ENCODE measurements at regions not wholly inside any gene's neighbourhood (a gene's known extent, or its start where the extent isn't known, plus 50 kb on each side); places are given as distances from the start of the nearest gene placed in this dataset.
A peak's percentile ranks its signal among the peaks of the same experiment; 100 is the strongest.

- intact Hi-C loops (cut with DNase I), result no loop called here
- DNase-seq, result no peak
- ATAC-seq, result peak in 1 of 2 donors; percentile 13
These were observed 276.5 kb upstream of the FN1 start for GRCh38 chr2:215712219-215712868.

GRCh38 chr2:215711471-215712034 is 275.7 kb upstream of the FN1 start:
- intact Hi-C loops (cut with DNase I), result no loop called here
- ATAC-seq, result peak; percentile 44 to 51
- DNase-seq, result no peak

DNA sequence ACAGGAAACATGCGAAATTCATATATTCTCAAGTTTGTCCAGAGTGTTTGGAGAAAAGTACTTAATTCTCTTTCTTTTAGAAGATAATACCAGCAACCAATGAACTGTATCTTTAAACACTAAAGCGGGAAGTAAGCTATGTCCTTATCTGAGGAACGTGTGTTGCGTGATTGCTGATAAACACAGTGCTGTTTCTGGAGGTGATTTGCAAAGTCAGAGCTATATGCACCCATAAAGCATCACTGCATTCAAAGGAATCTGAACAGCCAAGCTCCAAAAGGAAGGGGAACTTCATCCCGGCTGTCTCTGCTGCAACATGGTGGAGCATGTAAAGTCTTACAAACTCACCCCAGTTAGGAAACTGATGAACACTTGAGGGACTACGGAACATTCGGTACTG is 271.7 kb upstream of the FN1 start:
- DNase-seq (no peak), ATAC-seq (no peak)
- intact Hi-C loops (cut with DNase I), result no loop called here

DNA sequence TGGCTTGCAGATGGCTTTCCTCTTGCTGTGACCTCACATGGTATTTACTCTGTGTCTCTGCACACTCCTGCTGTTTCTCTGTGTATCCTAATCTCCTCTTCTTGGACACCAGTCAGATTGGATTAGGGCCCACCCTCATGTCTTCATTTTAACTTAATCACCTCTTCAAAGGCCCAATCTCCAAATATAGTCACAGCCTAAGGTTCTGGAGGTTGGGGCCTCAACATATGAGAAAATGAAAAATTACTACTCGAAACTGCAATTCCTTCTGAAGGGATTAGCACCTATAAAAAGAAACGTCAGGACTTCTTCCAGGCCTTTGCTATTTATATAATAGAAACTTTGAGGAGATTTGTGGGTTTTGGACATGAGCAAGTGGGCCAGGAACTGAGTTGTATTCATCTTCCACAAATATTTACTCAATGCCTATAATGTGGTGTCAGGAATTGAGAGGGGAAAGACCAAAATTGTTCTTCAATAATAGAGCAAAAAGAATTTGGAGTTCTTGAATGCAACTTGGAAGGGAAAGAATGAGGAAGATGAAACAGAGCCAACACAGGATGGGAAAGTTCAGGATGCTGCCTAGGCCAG is 270.0 kb upstream of the FN1 start:
- intact Hi-C loops (cut with DNase I), result no loop called here
- DNase-seq (no peak), ATAC-seq (no peak)

GRCh38 chr2:215705281-215705680 is 269.4 kb upstream of the FN1 start:
- DNase-seq (no peak), ATAC-seq (no peak)
- intact Hi-C loops (cut with DNase I), result no loop called here

DNA sequence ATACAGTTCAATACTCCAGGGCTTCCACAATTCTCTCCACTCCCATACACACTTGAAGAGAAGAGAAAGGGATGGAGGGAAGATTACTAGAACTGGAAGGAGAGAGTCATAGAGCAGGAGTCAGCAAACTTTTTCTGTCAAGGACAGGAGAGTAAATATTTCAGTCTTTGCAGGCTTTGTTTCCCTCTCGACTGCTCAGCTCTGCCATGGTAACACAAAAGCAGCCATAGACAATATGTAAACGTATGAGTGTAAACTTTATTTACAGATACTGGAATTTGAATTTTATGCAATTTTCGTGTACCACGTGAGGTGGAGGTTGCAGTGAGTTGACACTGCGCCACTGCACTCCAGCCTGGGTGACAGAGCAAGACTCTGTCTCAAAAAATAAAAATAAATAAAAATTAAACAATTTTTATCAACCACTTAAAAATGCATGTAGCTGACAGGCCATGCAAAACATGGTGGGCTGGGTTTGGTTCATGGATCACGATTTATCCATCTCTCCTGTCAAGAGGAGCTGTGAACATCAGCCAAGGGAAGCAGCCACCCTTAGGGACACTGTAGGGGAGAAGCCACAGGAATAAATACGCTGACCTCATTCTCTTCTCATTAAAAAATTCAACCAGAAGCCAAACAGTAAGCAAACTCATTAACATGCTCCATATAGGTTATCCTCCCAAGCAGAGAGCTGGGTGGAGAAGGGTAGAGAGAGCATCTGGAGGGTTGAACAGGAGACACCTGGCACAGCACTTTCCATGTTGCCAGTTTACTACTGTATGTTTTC is 266.4 kb upstream of the FN1 start:
- DNase-seq (no peak), ATAC-seq (no peak)
- intact Hi-C loops (cut with DNase I), result no loop called here

GRCh38 chr2:215699700-215700538 is 264.1 kb upstream of the FN1 start:
- intact Hi-C loops (cut with DNase I), result no loop called here
- DNase-seq (no peak), ATAC-seq (no peak)

DNA sequence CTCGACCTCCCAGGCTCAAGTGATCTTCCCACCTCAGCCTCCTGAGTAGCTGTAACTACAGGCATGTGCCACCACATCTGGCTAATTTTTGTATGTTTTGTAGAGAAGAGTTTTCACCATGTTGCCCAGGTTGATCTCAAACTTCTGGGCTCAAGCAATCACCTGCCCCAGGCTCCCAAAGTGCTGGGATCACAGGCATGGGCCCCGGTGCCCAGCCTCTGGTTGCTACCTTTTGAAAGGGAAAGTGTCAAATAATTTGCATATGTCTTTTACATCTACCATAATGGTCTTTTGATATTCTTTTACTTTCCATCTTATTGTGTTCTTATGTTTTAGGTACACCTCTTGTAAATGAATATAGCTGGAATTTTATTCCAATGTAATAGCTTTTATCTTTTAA is 263.1 kb upstream of the FN1 start:
- DNase-seq, result no peak
- intact Hi-C loops (cut with DNase I), result no loop called here
- no peak for ATAC-seq

DNA sequence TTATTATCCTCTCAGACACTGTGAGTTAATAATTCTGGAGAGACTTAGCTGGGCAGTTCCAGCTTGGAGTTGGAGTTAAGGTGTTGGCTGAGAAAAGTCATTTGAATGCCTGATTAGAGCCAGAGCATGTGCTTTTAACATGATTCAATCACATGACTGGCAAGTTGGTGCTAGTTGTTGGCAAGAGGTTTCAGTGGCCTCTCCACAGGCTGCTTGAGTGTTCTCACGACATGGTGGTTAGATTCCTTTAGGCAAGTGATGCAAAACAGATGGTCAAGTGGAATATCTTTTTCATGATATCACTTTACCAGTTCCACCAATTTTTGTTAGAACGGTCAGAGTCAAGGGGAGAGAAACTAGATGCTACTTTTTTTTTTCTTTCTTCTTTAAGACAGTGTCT is 262.7 kb upstream of the FN1 start:
- intact Hi-C loops (cut with DNase I), result no loop called here
- ATAC-seq, result no peak

DNA sequence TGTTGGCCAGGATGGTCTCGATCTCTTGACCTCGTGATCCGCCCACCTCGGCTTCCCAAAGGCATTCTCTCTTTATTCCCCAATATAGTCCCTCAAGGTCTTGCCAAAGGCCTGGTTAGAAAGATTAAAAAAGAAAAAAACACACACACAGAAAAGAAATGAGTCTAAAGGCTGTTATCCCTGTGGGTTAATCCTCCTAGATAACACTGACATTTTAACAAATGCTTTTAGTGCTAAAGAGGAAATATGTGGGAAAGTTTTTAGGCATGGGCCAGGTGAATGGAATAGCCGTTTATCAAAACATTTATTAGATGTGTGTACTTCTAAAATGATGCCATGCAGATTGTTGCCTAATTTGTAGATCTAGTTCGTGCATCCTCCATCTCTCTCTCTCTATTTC is 261.6 kb upstream of the FN1 start:
- DNase-seq, result no peak
- ATAC-seq, result no peak
- intact Hi-C loops (cut with DNase I), result no loop called here

More for the DNA sequence above, 262.7 kb upstream of the FN1 start:
- DNase-seq, result no peak

DNA sequence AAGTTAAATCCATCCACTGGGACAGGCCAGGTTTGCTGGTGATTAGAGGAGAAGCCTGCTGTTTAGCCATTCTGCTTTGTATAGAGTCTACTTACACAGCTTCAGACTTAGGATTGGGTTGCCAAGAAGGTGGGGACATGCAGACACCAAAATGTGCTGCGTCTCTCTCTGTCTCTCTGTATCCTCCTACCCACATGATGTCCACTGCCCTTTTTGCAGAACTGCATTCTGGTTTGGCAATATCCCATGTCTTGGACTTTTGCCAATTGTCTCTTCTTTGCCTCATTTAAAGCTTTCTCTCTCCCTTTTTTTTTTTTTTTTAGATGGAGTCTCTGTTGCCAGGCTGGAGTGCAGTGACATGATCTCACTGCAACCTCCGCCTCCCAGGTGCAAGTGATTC is 261.1 kb upstream of the FN1 start:
- ATAC-seq, result peak in 1 of 2 donors; percentile 16
- intact Hi-C loops (cut with DNase I), result no loop called here

DNA sequence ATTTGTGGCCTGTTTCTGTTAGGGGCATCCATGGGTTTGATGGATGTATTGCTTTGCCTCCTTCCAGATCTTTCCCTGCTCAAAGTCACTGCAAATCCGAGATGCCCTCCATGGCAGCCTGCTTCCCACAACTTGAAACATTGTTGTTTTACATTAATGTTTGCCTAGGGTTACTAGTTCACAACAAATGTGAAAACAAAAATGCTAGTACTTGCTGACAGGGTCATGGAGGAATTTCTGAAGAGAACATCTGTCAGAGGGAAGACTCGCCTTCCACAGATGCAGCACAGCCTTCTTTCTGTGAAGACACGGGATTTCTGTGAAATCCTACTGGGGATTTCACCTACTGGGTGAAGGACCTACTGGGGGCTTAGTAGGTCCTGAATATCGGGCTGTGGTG is 260.0 kb upstream of the FN1 start:
- intact Hi-C loops (cut with DNase I), result no loop called here
- no peak for DNase-seq
- no peak for ATAC-seq

More for the DNA sequence above, 261.1 kb upstream of the FN1 start:
- DNase-seq, result no peak

DNA sequence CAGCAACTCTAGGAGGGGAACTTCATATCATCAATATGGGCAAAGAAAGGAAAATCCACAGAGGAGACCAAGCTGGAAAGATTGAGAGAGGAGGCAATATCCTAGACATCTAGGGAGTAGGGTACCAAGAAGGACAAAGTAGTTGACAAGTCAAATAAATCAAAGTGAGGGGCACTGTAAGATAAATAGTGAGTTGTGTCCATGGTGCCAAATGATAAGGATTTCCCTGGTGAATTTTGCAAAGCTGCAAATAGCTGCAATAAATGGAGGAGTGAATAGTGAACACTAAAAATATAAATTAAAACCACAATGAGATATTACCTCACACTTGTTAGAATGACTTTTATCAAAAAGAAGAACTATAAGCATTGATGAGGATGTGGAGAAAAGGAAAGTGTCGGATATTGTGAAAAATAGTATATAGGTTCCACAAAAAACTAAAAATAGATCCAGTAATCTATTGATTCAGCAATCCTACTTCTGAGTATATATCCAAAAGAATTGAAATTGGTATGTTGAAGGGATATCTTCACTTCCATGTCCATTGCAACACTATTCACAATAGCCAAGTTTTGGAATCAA is 258.2 kb upstream of the FN1 start:
- ATAC-seq (no peak), DNase-seq (no peak)
- intact Hi-C loops (cut with DNase I), result no loop called here

- intact Hi-C loops (cut with DNase I), result no loop called here
- peak; percentile 44 to 83 for ATAC-seq
- no peak for DNase-seq
These were observed 257.5 kb upstream of the FN1 start for GRCh38 chr2:215693193-215693998.

- intact Hi-C loops (cut with DNase I), result no loop called here
- no peak for DNase-seq
These were observed 256.7 kb upstream of the FN1 start for GRCh38 chr2:215692387-215693079.

GRCh38 chr2:215691346-215691745 is 255.5 kb upstream of the FN1 start:
- intact Hi-C loops (cut with DNase I), result no loop called here
- no peak for DNase-seq
- ATAC-seq, result no peak

More at GRCh38 chr2:215692387-215693079, 256.7 kb upstream of the FN1 start:
- no peak for ATAC-seq

DNA sequence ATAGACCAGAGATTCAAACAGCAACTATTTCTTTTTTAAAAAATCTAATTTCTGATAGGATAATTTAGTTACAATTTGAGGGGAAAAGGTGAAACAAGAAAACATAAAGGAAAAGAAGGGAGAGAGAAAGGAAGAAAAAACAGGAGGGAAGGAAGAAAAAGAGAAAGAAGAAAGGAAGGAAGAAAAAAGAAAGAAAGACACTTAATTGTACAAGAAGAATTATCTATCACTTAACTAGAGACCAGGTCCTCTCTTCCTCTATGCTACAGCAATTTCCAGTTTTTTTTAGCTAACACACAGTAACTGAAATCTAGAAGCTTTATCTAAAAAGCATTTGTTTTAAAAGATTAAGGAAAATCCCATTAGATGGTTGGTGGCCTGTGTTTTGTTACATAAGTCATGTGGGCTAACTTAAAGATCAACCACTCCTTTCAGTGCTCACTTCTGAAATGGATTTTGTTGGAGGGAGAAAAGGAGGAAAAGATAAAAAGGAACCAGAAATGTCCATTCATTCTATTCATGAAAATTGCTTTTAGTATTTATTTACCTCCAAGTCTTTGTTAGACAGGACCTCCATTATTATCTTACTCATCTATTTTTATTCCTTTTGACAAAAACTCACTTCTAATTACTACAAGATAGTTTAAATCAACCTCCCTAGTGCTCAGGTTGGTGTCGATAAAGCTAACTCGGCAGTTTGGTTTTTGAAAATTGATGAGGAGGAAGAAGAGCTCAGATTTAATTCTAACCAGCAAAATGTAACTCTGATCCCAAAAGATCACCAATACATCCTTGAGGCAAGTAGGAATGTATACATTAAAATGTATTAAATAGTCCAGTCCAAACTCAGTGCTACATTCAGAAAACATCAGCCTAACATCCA is 251.5 kb upstream of the FN1 start:
- ATAC-seq (no peak), DNase-seq (no peak)
- intact Hi-C loops (cut with DNase I), result no loop called here
